NOMO-1 treated with dmso at 0.1 percent for 144 hours (cell line): ENCODE measurements at regions not wholly inside any gene's neighbourhood (a gene's known extent, or its start where the extent isn't known, plus 50 kb on each side); places are given as distances from the start of the nearest gene placed in this dataset.
"Not testable (repeated sequence)": the region's sequence is repeated elsewhere in the genome, so short reads cannot be mapped to it uniquely, and the experiment has no call there.

Source experiments
- DNase-seq: peaks from one replicate; lab custom pipeline; 2025; ENCODE audit not compliant: unreplicated experiment; lab: John Stamatoyannopoulos, UW

GRCh38 chr1:230493264-230493663 is 67.1 kb upstream of the PGBD5 start:
- no peak for DNase-seq

GRCh38 chr1:230490436-230490835 is 64.3 kb upstream of the PGBD5 start:
- no peak for DNase-seq

GRCh38 chr1:230487773-230488428 is 61.8 kb upstream of the PGBD5 start:
- DNase-seq: no peak

GRCh38 chr1:230476622-230477003 is 50.5 kb upstream of the PGBD5 start:
- no peak for DNase-seq

GRCh38 chr1:230475856-230476621 is 49.9 kb upstream of the PGBD5 start:
- DNase-seq: not testable (repeated sequence)
